ENCODE measurements at regions not wholly inside any gene's neighbourhood (a gene's known extent, or its start where the extent isn't known, plus 50 kb on each side); places are given as distances from the start of the nearest gene placed in this dataset.
"Not testable (repeated sequence)": the region's sequence is repeated elsewhere in the genome, so short reads cannot be mapped to it uniquely, and the experiment has no call there.

DNA sequence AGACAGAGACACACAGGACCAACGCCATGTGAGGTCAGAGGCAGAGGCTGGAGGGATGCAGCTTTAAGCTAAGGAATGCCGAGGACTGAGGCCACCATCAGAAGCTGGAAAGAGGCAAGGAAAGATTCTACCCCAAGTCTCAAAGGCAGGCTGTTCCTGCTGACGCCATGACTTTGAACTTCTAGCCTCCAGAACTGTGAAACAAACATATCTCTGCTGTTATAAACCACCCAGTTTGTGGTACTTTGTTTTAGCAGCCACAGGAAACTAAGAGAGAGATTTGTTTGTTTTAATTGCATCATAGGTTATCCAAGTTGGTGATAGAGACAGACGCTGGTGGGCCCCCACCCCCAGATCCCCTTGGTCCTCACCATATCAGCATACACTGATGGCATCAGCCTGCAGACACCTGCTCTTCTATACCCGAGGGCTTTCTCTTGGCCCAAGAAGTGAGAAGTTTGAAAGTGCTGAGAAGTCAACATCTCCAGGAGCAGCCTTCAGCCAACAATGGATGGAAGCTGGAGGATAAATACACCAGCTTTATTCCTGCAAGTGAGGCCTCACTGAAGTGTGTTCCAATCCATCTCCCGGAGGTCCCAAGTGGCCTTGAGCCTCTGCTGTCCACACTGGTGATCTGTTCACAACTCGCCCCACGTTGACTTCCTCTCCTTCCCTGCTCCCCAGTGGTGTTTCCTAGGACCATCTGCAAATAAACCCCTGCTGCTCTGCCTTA lies 154.7 kb downstream of the BTBD3 start:
- DNase-seq (ENCODE audit: low spot score), result no peak

DNA sequence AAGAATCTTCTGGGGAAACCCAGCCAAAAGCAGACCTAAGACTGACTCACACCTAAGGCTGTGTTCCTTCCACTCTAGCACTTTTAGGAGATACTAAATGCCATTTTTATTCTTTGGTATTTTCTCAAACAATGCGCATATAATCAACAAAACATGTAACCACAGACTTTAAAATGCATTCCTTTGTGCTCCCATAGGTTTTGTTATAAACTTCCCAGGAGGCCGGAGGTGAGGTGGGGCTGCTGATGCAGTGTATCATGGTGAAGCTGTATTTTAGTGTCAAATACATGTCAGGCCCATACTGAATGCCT lies 155.2 kb downstream of the BTBD3 start:
- no peak for DNase-seq (ENCODE audit: low spot score)

DNA sequence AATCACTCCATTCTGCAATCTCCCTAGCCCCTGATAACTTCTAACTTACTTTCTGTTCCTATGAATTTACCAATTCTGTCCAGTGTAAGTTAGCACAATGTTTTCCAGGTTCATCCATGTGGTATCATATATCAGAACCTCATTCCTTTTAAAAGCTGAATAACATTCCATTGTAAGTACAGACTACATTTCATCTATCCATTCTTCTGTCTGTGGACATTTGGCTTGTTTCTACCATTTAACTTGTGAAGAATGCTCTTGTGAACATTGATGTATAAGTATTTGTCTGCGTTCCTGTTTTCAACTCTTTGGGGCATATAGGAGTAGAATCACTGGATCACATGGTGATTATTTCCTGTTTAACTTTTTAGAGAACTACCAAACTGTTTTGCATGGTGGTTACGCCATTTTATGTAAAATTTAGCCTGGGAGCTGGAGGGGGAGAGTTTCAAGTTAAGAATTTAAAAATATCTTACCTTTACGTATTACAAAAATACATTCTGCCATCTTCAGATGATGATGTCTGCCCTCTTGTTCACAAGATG lies 156.5 kb downstream of the BTBD3 start:
- DNase-seq (ENCODE audit: low spot score), result no peak

GRCh38 chr20:12076200-12076599 lies 158.5 kb downstream of the BTBD3 start:
- DNase-seq (ENCODE audit: low spot score), result no peak

GRCh38 chr20:12077875-12078274 lies 160.2 kb downstream of the BTBD3 start:
- DNase-seq (ENCODE audit: low spot score), result no peak

GRCh38 chr20:12079490-12079889 lies 161.8 kb downstream of the BTBD3 start:
- no peak for DNase-seq (ENCODE audit: low spot score)

- DNase-seq (ENCODE audit: low spot score), result no peak
Measured at GRCh38 chr20:12083269-12083668, 165.6 kb downstream of the BTBD3 start.

DNA sequence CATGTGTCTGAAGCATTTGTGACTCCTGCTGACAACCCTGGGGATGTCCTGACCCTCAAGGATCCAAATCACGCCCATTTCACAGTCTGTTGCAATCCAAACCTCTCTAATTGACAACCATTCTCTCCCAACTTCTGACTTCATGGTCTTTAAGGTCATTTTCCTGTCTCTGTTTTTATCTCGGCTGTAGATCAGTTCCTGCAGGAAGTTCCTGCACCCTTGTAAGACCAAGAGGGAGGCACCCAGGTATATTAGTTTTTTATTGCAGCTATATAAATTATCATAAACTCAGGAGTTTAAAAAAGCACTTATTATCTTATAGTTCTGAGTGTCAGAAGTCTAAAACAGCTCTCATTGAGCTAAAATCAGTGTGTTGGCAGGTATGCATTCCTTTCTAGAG lies 166.8 kb downstream of the BTBD3 start:
- DNase-seq (ENCODE audit: low spot score), result no peak

DNA sequence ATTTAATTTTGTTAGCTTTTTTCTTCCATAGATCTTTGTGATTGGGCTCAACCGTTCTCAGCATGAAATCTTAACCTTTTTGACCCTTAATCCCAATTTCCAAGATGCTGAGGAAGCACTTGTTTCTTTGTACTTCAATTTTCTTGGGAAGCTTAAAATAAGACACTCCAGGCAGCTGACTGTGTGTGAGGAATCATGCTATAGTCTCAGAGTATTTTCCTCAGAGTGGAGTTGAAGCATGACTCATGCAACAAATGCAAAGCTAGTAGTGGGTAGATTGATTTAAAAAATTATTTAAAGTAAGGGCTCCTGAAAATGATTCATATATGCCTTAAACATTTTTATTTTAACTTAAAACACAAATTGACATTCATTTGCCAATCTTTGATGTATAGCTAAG lies 168.7 kb downstream of the BTBD3 start:
- no peak for DNase-seq (ENCODE audit: low spot score)

GRCh38 chr20:12090920-12091319 lies 173.2 kb downstream of the BTBD3 start:
- DNase-seq (ENCODE audit: low spot score), result no peak

GRCh38 chr20:12093057-12093796 lies 175.5 kb downstream of the BTBD3 start:
- DNase-seq (ENCODE audit: low spot score), result no peak

DNA sequence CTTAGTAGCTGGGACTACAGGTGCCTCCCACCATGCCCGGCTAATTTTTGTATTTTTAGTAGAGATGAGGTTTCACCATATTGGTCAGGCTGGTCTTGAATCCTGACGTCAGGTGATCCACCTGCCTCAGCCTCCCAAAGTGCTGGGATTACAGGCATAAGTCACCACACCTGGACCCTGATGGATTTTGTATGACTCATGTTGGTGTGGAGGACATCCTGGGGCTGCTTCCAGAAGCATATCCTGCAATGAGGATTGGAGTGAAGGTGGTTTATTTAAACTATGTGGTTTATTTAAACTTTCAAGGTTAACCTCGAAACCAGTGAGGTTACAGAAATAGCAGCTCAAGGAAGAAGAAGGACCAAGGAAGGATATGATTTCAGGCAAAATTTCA lies 176.1 kb downstream of the BTBD3 start:
- DNase-seq (ENCODE audit: low spot score), result not testable (repeated sequence)

- DNase-seq (ENCODE audit: low spot score), result no peak
Measured at GRCh38 chr20:12095180-12095920, 177.7 kb downstream of the BTBD3 start.

DNA sequence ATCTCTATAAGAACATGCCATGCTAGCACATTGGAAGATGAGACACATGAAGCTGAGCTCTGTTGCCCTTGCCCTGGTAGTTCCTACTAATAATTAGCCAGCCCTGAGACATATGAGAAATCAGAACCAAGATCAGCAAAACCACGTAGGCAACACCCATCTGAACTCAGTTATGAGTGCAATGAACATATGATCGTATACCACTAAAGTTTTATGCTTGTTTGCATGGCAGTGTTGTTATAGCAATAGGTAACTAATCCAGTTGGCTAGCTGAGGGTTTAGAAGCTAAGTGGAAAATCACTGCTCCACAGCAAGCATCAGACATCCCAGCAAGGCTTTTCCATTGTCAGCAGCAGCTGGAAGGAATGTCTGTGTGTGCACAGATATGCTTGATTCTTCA lies 180.7 kb downstream of the BTBD3 start:
- no peak for DNase-seq (ENCODE audit: low spot score)

DNA sequence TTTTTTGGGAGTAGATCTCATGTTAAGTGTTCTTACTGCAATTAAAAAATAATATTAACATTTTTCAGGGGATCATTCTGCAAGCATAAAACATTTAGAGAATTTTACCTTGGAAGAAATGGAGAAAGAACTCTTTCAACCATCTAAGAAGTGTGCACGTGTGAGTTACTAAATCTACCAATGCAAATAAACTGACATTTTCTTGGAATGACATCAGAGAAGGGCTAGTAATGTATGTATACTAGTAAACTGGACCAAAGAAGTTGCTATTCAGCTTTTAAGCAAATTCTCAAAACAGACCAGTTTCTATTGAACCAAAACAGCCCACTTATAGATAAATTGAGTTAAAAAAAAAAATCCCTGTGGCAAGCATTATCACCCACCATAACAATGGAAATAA lies 191.2 kb downstream of the BTBD3 start:
- no peak for DNase-seq (ENCODE audit: low spot score)

GRCh38 chr20:12110274-12110673 lies 192.6 kb downstream of the BTBD3 start:
- DNase-seq (ENCODE audit: low spot score), result no peak

GRCh38 chr20:12110711-12111110 lies 193.0 kb downstream of the BTBD3 start:
- DNase-seq (ENCODE audit: low spot score), result no peak

GRCh38 chr20:12111431-12112088 lies 193.9 kb downstream of the BTBD3 start:
- no peak for DNase-seq (ENCODE audit: low spot score)

DNA sequence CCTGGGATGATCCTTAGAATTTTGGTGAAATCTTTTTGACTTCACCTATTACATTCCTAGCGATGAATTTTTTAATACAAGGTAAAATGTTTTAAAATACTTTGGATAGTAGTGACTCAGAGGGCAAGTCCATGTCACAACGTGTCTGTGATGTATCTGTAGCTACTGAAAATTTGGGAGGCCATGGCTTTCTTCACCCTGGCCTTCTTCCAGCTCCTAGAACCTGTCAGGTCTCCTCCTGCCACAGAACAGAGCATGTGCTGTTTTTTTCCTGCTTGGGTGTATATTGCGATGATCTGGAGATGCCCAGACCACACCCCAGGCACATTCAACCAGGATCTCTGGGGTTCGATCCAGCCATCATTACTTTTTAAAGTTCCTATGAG lies 194.4 kb downstream of the BTBD3 start:
- no peak for DNase-seq (ENCODE audit: low spot score)

DNA sequence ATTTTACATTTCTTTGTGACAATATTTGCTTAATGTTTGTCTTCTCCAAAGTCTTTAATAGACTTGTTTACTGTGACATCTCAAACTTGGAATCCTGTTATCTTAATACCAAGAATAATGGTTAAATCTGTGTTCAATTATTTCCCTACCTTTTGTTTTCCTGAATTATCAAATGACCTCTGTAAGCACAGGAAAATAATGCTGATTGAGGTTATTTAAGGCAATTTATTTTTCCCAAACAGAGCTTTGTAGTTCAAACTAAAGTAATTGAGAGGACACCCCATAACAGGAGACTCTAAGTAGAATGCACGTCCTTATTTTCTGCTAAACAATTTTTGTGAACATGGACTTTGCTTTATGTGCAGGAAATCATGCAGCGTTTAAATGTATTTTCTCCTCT lies 195.0 kb downstream of the BTBD3 start:
- DNase-seq (ENCODE audit: low spot score), result no peak

DNA sequence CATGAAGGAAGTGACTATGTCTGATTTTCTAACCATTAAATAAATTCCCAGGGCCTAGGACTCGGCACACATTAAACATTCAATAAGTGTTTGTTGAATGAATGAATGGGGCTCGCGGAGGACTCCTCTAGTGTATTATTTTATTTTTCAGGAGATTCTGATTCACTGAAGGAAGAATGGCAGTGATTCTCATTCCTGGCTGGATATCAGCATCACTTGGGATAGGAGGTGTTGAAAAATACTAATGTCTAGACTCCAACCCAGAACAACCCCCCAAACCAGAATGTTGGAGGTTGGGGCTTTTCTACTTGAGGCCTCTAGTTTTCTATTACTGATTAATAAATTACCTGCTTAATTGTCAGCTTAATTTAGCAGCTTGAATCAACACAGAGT lies 195.4 kb downstream of the BTBD3 start:
- no peak for DNase-seq (ENCODE audit: low spot score)

All from left forelimb (tissue), 1 donor.